Urinary bladder (tissue), 3 donors: ENCODE measurements at regions not wholly inside any gene's neighbourhood (a gene's known extent, or its start where the extent isn't known, plus 50 kb on each side); places are given as distances from the start of the nearest gene placed in this dataset. TPM values are rescaled to one million over a fixed set of nuclear protein-coding genes. Genes with fewer than 3 reads are reported as not detected.

Source experiments
- DNase-seq: peaks from one replicate; pipeline ENCODE4 v3.0.0-alpha.2; 2015; ENCODE audit errors: extremely low spot score
- H3K27ac ChIP-seq: one replicate; pipeline ENCODE4 v1.5.1; 2013; ENCODE audit warnings: low read depth, mild to moderate bottlenecking, moderate library complexity
- H3K36me3 ChIP-seq: one replicate; pipeline ENCODE4 v1.6.1; 2013; ENCODE audit warnings: mild to moderate bottlenecking, moderate library complexity; ENCODE audit not compliant: insufficient read depth
- H3K4me1 ChIP-seq: one replicate; pipeline ENCODE4 v1.6.1; 2013; ENCODE audit warnings: mild to moderate bottlenecking, moderate library complexity; ENCODE audit not compliant: insufficient read depth
- H3K4me3 ChIP-seq: one replicate; pipeline ENCODE4 v1.5.1; 2013; ENCODE audit warnings: low read depth, low read length
- small RNA-seq: library from RNA; depleted of rRNA; stranded (forward); fragments of <200 nt; gene quantifications from one replicate; pipeline ENCODE3, GENCODE V24; 2014
- donor health status: healthy with polysubstance abuse.

DNA sequence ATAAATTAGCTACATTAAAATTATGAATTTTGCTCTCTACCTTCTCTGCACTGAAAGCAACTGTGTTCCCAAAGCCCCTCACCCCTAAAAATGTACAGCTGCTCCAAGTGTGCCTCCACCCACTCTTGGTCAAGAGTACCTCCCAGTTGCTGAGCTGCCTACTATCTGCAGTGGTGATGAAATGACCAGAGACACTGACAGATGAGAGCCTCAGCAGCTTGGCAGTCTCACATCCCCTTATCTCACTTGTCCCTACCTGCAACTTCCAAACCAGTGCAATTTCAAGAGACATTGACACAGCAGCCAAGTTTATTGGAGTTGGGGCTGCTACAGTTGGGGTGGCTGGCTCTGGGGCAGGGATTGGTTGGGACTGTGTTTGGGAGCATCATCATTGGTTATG lies 52.2 kb upstream of the COL6A5 start:
- Histone ChIP-seq H3K4me3 (no peak overlapping the region), H3K4me1 (no peaks in the 10 kb centered on the region), H3K27ac (no peak overlapping the region), H3K36me3 (no peaks in the 10 kb centered on the region)
- DNase-seq = no peak

Small RNA genes in the stretch of these regions (small RNA-seq; reads per million reads assigned to genes)
- gene ENPP7P3 (not detected), gene SNRPCP8 (not detected)
